Fibroblast of skin of back (primary cell): ENCODE measurements at regions not wholly inside any gene's neighbourhood (a gene's known extent, or its start where the extent isn't known, plus 50 kb on each side); places are given as distances from the start of the nearest gene placed in this dataset.
"Not testable (repeated sequence)": the region's sequence is repeated elsewhere in the genome, so short reads cannot be mapped to it uniquely, and the experiment has no call there.

Source experiments
- DNase-seq: peaks from one replicate; pipeline ENCODE4 v3.0.0-alpha.2; 2013

GRCh38 chr2:122340246-122340645 lies 584.8 kb downstream of the TSN start:
- DNase-seq = no peak

GRCh38 chr2:122341007-122341406 lies 585.6 kb downstream of the TSN start:
- DNase-seq = no peak

GRCh38 chr2:122352151-122352550 lies 596.7 kb downstream of the TSN start:
- DNase-seq = not testable (repeated sequence)

- no peak for DNase-seq
These were observed 602.5 kb downstream of the TSN start for GRCh38 chr2:122357998-122358397.

- no peak for DNase-seq
These were observed 603.3 kb downstream of the TSN start for GRCh38 chr2:122358729-122359128.

GRCh38 chr2:122363885-122364284 lies 608.4 kb downstream of the TSN start:
- no peak for DNase-seq

- no peak for DNase-seq
These were observed 611.0 kb downstream of the TSN start for GRCh38 chr2:122366427-122366826.

- no peak for DNase-seq
These were observed 611.7 kb downstream of the TSN start for GRCh38 chr2:122366969-122367645.

- no peak for DNase-seq
These were observed 612.2 kb downstream of the TSN start for GRCh38 chr2:122367646-122368010.

- no peak for DNase-seq
These were observed 613.3 kb downstream of the TSN start for GRCh38 chr2:122368576-122369243.

- DNase-seq = no peak
These were observed 623.1 kb downstream of the TSN start for GRCh38 chr2:122378521-122378920.

GRCh38 chr2:122384768-122385333 lies 629.4 kb downstream of the TSN start:
- no peak for DNase-seq

GRCh38 chr2:122388208-122388607 lies 632.8 kb downstream of the TSN start:
- DNase-seq = no peak

GRCh38 chr2:122389694-122390093 lies 634.2 kb downstream of the TSN start:
- no peak for DNase-seq

- DNase-seq = no peak
These were observed 635.0 kb downstream of the TSN start for GRCh38 chr2:122390406-122390805.

GRCh38 chr2:122391726-122392125 lies 636.3 kb downstream of the TSN start:
- no peak for DNase-seq

- DNase-seq = no peak
These were observed 640.2 kb downstream of the TSN start for GRCh38 chr2:122395687-122396086.

GRCh38 chr2:122411231-122411630 lies 655.8 kb downstream of the TSN start:
- no peak for DNase-seq

- DNase-seq = no peak
These were observed 656.9 kb downstream of the TSN start for GRCh38 chr2:122412360-122412759.

- no peak for DNase-seq
These were observed 659.5 kb downstream of the TSN start for GRCh38 chr2:122414902-122415301.

- DNase-seq = no peak
These were observed 661.7 kb downstream of the TSN start for GRCh38 chr2:122417114-122417513.

- DNase-seq = no peak
These were observed 666.3 kb downstream of the TSN start for GRCh38 chr2:122421775-122422174.

GRCh38 chr2:122422384-122422991 lies 667.0 kb downstream of the TSN start:
- DNase-seq = no peak

GRCh38 chr2:122423934-122424333 lies 668.5 kb downstream of the TSN start:
- DNase-seq = no peak
